PC-3 (cell line): ENCODE measurements at regions not wholly inside any gene's neighbourhood (a gene's known extent, or its start where the extent isn't known, plus 50 kb on each side); places are given as distances from the start of the nearest gene placed in this dataset.
"Not testable (repeated sequence)": the region's sequence is repeated elsewhere in the genome, so short reads cannot be mapped to it uniquely, and the experiment has no call there.

ENCODE experiments used
- ATAC-seq: fragments of 200-7000 bp; cut with Tn5 transposase; 2 replicates; pipeline ENCODE4 v1.9.1; 2020; ENCODE audit warnings: mild to moderate bottlenecking, moderate library complexity
- BruUV-seq: library from RNA; stranded (reverse); fragments of 400-500 nt; replicated peaks from 2 replicates; lab custom pipeline; 2021; lab: Mats Ljungman, UMichigan
- CTCF ChIA-PET: fragments of 300-600 bp; sonication (Branson Sonifier 250); formaldehyde crosslinking; loops from one replicate; lab custom pipeline; 2022; ENCODE audit warnings: antibody characterized with exemption; lab: Charles Lee
- POLR2A ChIA-PET: fragments of 300-600 bp; sonication (Branson Sonifier 250); formaldehyde crosslinking; loops from one replicate; lab custom pipeline; 2022; ENCODE audit warnings: antibody characterized with exemption; ENCODE audit not compliant: unreplicated experiment; lab: Charles Lee
- DNase-seq: peaks from one replicate; pipeline ENCODE4 v3.0.0-alpha.2; 2015
- H2AFZ ChIP-seq: fragments of 300-600 bp; sonication (generic); 2 replicates; pipeline ENCODE4 v1.6.0; 2016; ENCODE audit warnings: antibody characterized with exemption, low read length
- H3F3A ChIP-seq: fragments of 300-600 bp; sonication (generic); one replicate; pipeline ENCODE4 v1.6.0; 2017; ENCODE audit warnings: antibody characterized with exemption, low read length, control low read depth, mild to moderate bottlenecking; ENCODE audit not compliant: unreplicated experiment
- H3K27ac ChIP-seq: fragments of 300-600 bp; sonication (generic); 2 replicates; pipeline ENCODE4 v1.5.1; 2016; ENCODE audit warnings: mild to moderate bottlenecking, low read length
- H3K27me3 ChIP-seq: fragments of 300-600 bp; sonication (generic); 2 replicates; pipeline ENCODE4 v1.6.1; 2016; ENCODE audit warnings: low read length, mixed read lengths
- H3K36me3 ChIP-seq: fragments of 300-600 bp; sonication (generic); 2 replicates; pipeline ENCODE4 v1.6.1; 2016; ENCODE audit warnings: low read depth, mixed run types, low read length, mixed read lengths
- H3K4me1 ChIP-seq: fragments of 300-600 bp; sonication (generic); 2 replicates; pipeline ENCODE4 v1.5.1; 2016; ENCODE audit warnings: low read length; ENCODE audit not compliant: insufficient read depth
- H3K4me2 ChIP-seq: fragments of 300-600 bp; sonication (generic); 2 replicates; pipeline ENCODE4 v1.6.0; 2016; ENCODE audit warnings: low read length
- H3K4me3 ChIP-seq: fragments of 300-600 bp; sonication (generic); 2 replicates; pipeline ENCODE4 v1.5.1; 2016; ENCODE audit warnings: mild to moderate bottlenecking, low read length, mixed read lengths
- H3K79me2 ChIP-seq: fragments of 300-600 bp; sonication (generic); 2 replicates; pipeline ENCODE4 v1.6.1; 2017; ENCODE audit warnings: low read length, mixed read lengths
- H3K9ac ChIP-seq: fragments of 300-600 bp; sonication (generic); 2 replicates; pipeline ENCODE4 v1.6.0; 2016; ENCODE audit warnings: mild to moderate bottlenecking, low read length
- H3K9me2 ChIP-seq: fragments of 300-600 bp; sonication (generic); replicated peaks from 2 replicates; pipeline ENCODE4 v1.6.1; 2016; ENCODE audit warnings: mixed run types, low read length, mixed read lengths
- H3K9me3 ChIP-seq: fragments of 300-600 bp; sonication (generic); 2 replicates; pipeline ENCODE4 v1.6.1; 2016; ENCODE audit warnings: low read length, mixed read lengths
- H4K20me1 ChIP-seq: fragments of 300-600 bp; sonication (generic); 2 replicates; pipeline ENCODE4 v1.6.1; 2016; ENCODE audit warnings: low read length, mixed read lengths
- CTCF ChIP-seq: fragments of 300-600 bp; sonication (generic); conservative IDR thresholded peaks from 2 replicates; pipeline ENCODE4 v1.5.1; 2017; ENCODE audit warnings: antibody characterized with exemption, low read depth, mild to moderate bottlenecking, low read length
- EZH2 ChIP-seq: fragments of 300-600 bp; sonication (generic); IDR thresholded peaks from one replicate; pipeline ENCODE4 v1.6.1; 2017; ENCODE audit warnings: antibody characterized with exemption, mild to moderate bottlenecking, low read length; ENCODE audit not compliant: unreplicated experiment
- EZH2phosphoT487 ChIP-seq: fragments of 300-600 bp; sonication (generic); IDR thresholded peaks from 2 replicates; pipeline ENCODE4 v1.6.1; 2018; ENCODE audit warnings: mild to moderate bottlenecking, antibody characterized with exemption, low read length, borderline replicate concordance
- intact Hi-C: fragments of 100-400 bp; cut with micrococcal nuclease; formaldehyde crosslinking; loops from 2 replicates; pipeline ENCODE4 v1.9.0; 2023

- H3K79me2 ChIP-seq, result no peaks in the 10 kb centered on the region
- H3K4me1 ChIP-seq, result no peaks in the 10 kb centered on the region
- ChIA-PET POLR2A (no interaction called here), CTCF (no interaction called here)
- H3K27me3 ChIP-seq, result no peaks in the 10 kb centered on the region
- H3K36me3 ChIP-seq, result no peaks in the 10 kb centered on the region
- DNase-seq (no peak), ATAC-seq (no peak)
- H3K9me2 ChIP-seq, result no peaks in the 10 kb centered on the region
- no peak overlapping the region for H2AFZ ChIP-seq
- no peaks in the 10 kb centered on the region for H4K20me1 ChIP-seq
- no peak overlapping the region for H3K4me2 ChIP-seq
- no peak overlapping the region for H3K9ac ChIP-seq
- BruUV-seq, result no TSS peak
- intact Hi-C loops, result no loop called here
- H3F3A ChIP-seq, result no peaks in the 10 kb centered on the region
- TF ChIP-seq EZH2phosphoT487 (no peak), EZH2 (no peak), CTCF (no peak)
- H3K4me3 ChIP-seq, result no peak overlapping the region
- H3K9me3 ChIP-seq, result no peaks in the 10 kb centered on the region
- no peak overlapping the region for H3K27ac ChIP-seq
Measured at GRCh38 chr19:27806471-27807070, 1406.4 kb downstream of the UQCRFS1 start.

- no peak overlapping the region for H2AFZ ChIP-seq
- no peaks in the 10 kb centered on the region for H3K4me1 ChIP-seq
- H3K79me2 ChIP-seq, result no peaks in the 10 kb centered on the region
- H3K9me2 ChIP-seq, result no peaks in the 10 kb centered on the region
- intact Hi-C loops, result no loop called here
- no peaks in the 10 kb centered on the region for H3F3A ChIP-seq
- H3K9me3 ChIP-seq, result no peaks in the 10 kb centered on the region
- H3K27me3 ChIP-seq, result no peaks in the 10 kb centered on the region
- TF ChIP-seq EZH2 (no peak), CTCF (no peak), EZH2phosphoT487 (no peak)
- ATAC-seq (no peak), DNase-seq (no peak)
- ChIA-PET POLR2A (no interaction called here), CTCF (no interaction called here)
- H3K9ac ChIP-seq, result no peak overlapping the region
- no peak overlapping the region for H3K4me2 ChIP-seq
- no peaks in the 10 kb centered on the region for H4K20me1 ChIP-seq
- no peak overlapping the region for H3K4me3 ChIP-seq
- no TSS peak for BruUV-seq
- H3K36me3 ChIP-seq, result no peaks in the 10 kb centered on the region
- no peak overlapping the region for H3K27ac ChIP-seq
Measured at GRCh38 chr19:27805848-27806247, 1407.1 kb downstream of the UQCRFS1 start.

- BruUV-seq, ATAC-seq, H4K20me1 ChIP-seq, H2AFZ ChIP-seq, H3K4me1 ChIP-seq, H3K9ac ChIP-seq, DNase-seq, POLR2A ChIA-PET, H3K79me2 ChIP-seq, CTCF ChIA-PET, H3K27me3 ChIP-seq, H3K4me2 ChIP-seq, H3K9me2 ChIP-seq, H3K9me3 ChIP-seq, H3K4me3 ChIP-seq, intact Hi-C loops, H3K36me3 ChIP-seq, H3K27ac ChIP-seq, H3F3A ChIP-seq: not testable (repeated sequence)
Measured at GRCh38 chr19:27802293-27802692, 1410.7 kb downstream of the UQCRFS1 start.
